ENCODE measurements at regions not wholly inside any gene's neighbourhood (a gene's known extent, or its start where the extent isn't known, plus 50 kb on each side); places are given as distances from the start of the nearest gene placed in this dataset.

Small RNAs in the stretch of these regions (small RNA-seq; reads per million reads assigned to genes)
- 0 reads per million in 3 donors for gene AC018554.2
- 0 reads per million in 3 donors for gene AC092121.1
- 0 reads per million in 3 donors for gene RF00017
- 0 to 0.07 (median 0) reads per million in 3 donors for gene RNU4-58P
- 0 reads per million in 3 donors for gene RPS27P27
